A549 (cell line): ENCODE measurements at regions not wholly inside any gene's neighbourhood (a gene's known extent, or its start where the extent isn't known, plus 50 kb on each side); places are given as distances from the start of the nearest gene placed in this dataset.

Experiments used
- ATAC-seq, 2 experiments: fragments of 200-7000 bp in 1 of 2; fragments of >200 bp in 1 of 2; cut with Nextera tagmentation in 1 of 2; cut with Tn5 transposase in 1 of 2; 3 replicates each; pipeline versions ENCODE4 v1.8.0 to v1.9.1; 2018 to 2020; ENCODE audit warnings: mild to moderate bottlenecking in 1 of 2, moderate library complexity in 1 of 2
- CTCF ChIA-PET: fragments of 300-600 bp; sonication (Branson Sonifier 250); formaldehyde crosslinking; extraction: SDS; loops from one replicate; lab custom pipeline; 2021; ENCODE audit warnings: antibody characterized with exemption, inconsistent platforms; lab: Yijun Ruan, JAX
- POLR2A ChIA-PET: fragments of 350-600 bp; formaldehyde crosslinking; extraction: SDS; loops from one replicate; lab custom pipeline; 2021; ENCODE audit warnings: antibody characterized with exemption, inconsistent platforms; lab: Yijun Ruan, JAX
- DNase-seq, 2 experiments: peaks; one replicate each; pipeline versions ENCODE4 v3.0.0 to v3.0.0-alpha.2; 2011 to 2016; ENCODE audit warnings: low read depth in 1 of 2, low spot score in 1 of 2
- FAIRE-seq: peaks from 2 replicates; lab custom pipeline; 2011; peaks lifted over from hg19 to GRCh38; lab: Jason Lieb, UNC
- H3K27ac ChIP-seq, 2 experiments: fragments of >200 bp; sonication (Bioruptor Twin); formaldehyde crosslinking; 3 replicates each; pipeline ENCODE4 v1.5.1; 2016 to 2017
- H3K4me1 ChIP-seq: fragments of >200 bp; sonication (Bioruptor Twin); formaldehyde crosslinking; 3 replicates; pipeline ENCODE4 v1.6.1; 2016
- H3K4me2 ChIP-seq: fragments of >200 bp; sonication (Bioruptor Twin); formaldehyde crosslinking; 3 replicates; pipeline ENCODE4 v1.6.1; 2016
- H3K4me3 ChIP-seq: fragments of >200 bp; sonication (Bioruptor Twin); formaldehyde crosslinking; 3 replicates; pipeline ENCODE4 v1.5.1; 2016
- H3K9me3 ChIP-seq: fragments of >200 bp; sonication (Bioruptor Twin); formaldehyde crosslinking; 3 replicates; pipeline ENCODE4 v1.6.1; 2016
- BCL3 ChIP-seq: fragments of >200 bp; sonication (Bioruptor Twin); formaldehyde crosslinking; IDR thresholded peaks from 3 replicates; pipeline ENCODE4 v1.6.1; 2016
- BHLHE40 ChIP-seq: IDR thresholded peaks from 2 replicates; pipeline ENCODE4 v1.6.1; 2012; ENCODE audit warnings: low read depth, low read length, inconsistent platforms
- CBX2 ChIP-seq: fragments of 200-600 bp; sonication (generic); IDR thresholded peaks from 2 replicates; pipeline ENCODE4 v1.6.1; 2016; ENCODE audit warnings: low read depth, mild to moderate bottlenecking, borderline replicate concordance
- CHD4 ChIP-seq: fragments of 200-600 bp; sonication (generic); IDR thresholded peaks from 2 replicates; pipeline ENCODE4 v1.6.1; 2016; ENCODE audit warnings: antibody characterized with exemption, mild to moderate bottlenecking, borderline replicate concordance
- ESRRA ChIP-seq: fragments of 150-350 bp; IDR thresholded peaks from 2 replicates; pipeline ENCODE4 v1.6.1; 2014; ENCODE audit warnings: mild to moderate bottlenecking, low read length, borderline replicate concordance
- FOSB ChIP-seq: fragments of 250-450 bp; sonication (Bioruptor Pico); IDR thresholded peaks from 2 replicates; pipeline ENCODE4 v1.5.0; 2020; ENCODE audit warnings: mild to moderate bottlenecking, moderate library complexity
- FOSL2 ChIP-seq, 2 experiments: fragments of 450-650 bp in 1 of 2; fragments of >200 bp in 1 of 2; sonication (Bioruptor Twin) in 1 of 2; formaldehyde crosslinking; IDR thresholded peaks; 2 replicates each; pipeline versions ENCODE4 v1.5.0 to v1.6.1; 2016 to 2020; ENCODE audit warnings: mild to moderate bottlenecking in 1 of 2, moderate library complexity in 1 of 2
- FOXS1 ChIP-seq: fragments of 250-450 bp; sonication (Bioruptor Pico); IDR thresholded peaks from 2 replicates; pipeline ENCODE4 v1.5.0; 2020; ENCODE audit warnings: mild to moderate bottlenecking, moderate library complexity
- HEYL ChIP-seq: fragments of 250-450 bp; sonication (Bioruptor Pico); IDR thresholded peaks from 2 replicates; pipeline ENCODE4 v1.8.0; 2021; ENCODE audit warnings: mild to moderate bottlenecking, moderate library complexity
- HOXA7 ChIP-seq: fragments of 250-450 bp; sonication (Bioruptor Pico); IDR thresholded peaks from 2 replicates; pipeline ENCODE4 v1.5.0; 2020; ENCODE audit warnings: mild to moderate bottlenecking, moderate library complexity
- MAFK ChIP-seq: fragments of 450-650 bp; IDR thresholded peaks from 2 replicates; pipeline ENCODE4 v1.6.1; 2014; ENCODE audit not compliant: partially characterized antibody
- MYC ChIP-seq: IDR thresholded peaks from 2 replicates; pipeline ENCODE4 v1.6.1; 2012; ENCODE audit warnings: mild to moderate bottlenecking, inconsistent platforms, low read length, improper control_type of control experiment, borderline replicate concordance
- NFE2L2 ChIP-seq: fragments of 150-350 bp; conservative IDR thresholded peaks from 2 replicates; pipeline ENCODE4 v1.6.1; 2014; ENCODE audit warnings: low read length
- NPAS2 ChIP-seq: fragments of 250-450 bp; sonication (Bioruptor Pico); IDR thresholded peaks from 2 replicates; pipeline ENCODE4 v1.8.0; 2022; ENCODE audit warnings: mild to moderate bottlenecking, moderate library complexity, borderline replicate concordance
- NR3C1 ChIP-seq: fragments of >200 bp; sonication (Bioruptor Twin); formaldehyde crosslinking; IDR thresholded peaks from 3 replicates; pipeline ENCODE4 v1.6.1; 2017
- RCOR1 ChIP-seq: fragments of 150-350 bp; IDR thresholded peaks from 2 replicates; pipeline ENCODE4 v1.6.1; 2014; ENCODE audit warnings: antibody characterized with exemption, low read length, low read depth
- RFX5 ChIP-seq: fragments of 450-650 bp; IDR thresholded peaks from 2 replicates; pipeline ENCODE4 v1.7.1; 2014; ENCODE audit warnings: antibody characterized with exemption, mild to moderate bottlenecking, moderate library complexity
- SMC3 ChIP-seq: fragments of >200 bp; sonication (Bioruptor Twin); formaldehyde crosslinking; IDR thresholded peaks from 3 replicates; pipeline ENCODE4 v1.6.1; 2018; ENCODE audit warnings: inconsistent platforms
- TP53 ChIP-seq: fragments of 250-450 bp; sonication (Bioruptor Pico); IDR thresholded peaks from 2 replicates; pipeline ENCODE4 v1.5.0; 2021; ENCODE audit warnings: mild to moderate bottlenecking, moderate library complexity
- USF2 ChIP-seq: fragments of 450-650 bp; IDR thresholded peaks from 2 replicates; pipeline ENCODE4 v1.6.1; 2014; ENCODE audit warnings: antibody characterized with exemption
- ZC3H11A ChIP-seq: fragments of 450-650 bp; IDR thresholded peaks from 2 replicates; pipeline ENCODE4 v1.6.1; 2014; ENCODE audit warnings: antibody characterized with exemption, mild to moderate bottlenecking
- WGBS: methylation state at CpG from one replicate; pipeline ENCODE4 v1.1.6; 2017; ENCODE audit errors: missing lambda C conversion rate; 5-methylcytosine and 5-hydroxymethylcytosine counted together
- TF ChIP-seq, protein P1 (sequence below): IDR thresholded peaks from 2 replicates; pipeline ENCODE4 v1.6.1; 2012

DNA sequence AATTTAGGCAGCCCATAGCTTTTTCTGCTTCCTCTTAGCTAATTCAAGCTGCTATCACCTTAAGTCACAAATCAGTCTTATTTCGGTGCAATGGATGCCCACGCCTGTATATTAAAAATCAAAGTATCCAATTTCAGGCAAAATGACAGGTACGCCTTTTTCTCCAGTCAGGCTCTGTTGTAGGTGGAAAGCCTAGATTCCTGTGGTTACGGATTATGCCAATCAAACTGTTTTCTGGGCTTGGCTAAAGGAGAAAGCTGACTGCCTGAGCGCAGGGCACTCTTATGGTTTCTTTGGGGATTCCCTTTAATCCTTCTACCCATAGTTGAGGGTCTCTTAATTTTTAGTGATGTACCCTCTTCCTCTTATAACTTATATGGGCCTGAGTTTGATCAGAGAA lies 550.5 kb downstream of the PDHA2 start:
- no peaks in the 10 kb centered on the region for H3K4me1 ChIP-seq
- ChIA-PET CTCF (interaction anchor here (1.3 kb wide), 1 partner anchor 28 kb away, joined by 3 read pairs; no protein-coding TSS in a partner anchor), POLR2A (no interaction called here)
- ATAC-seq, result no peak
- no peak overlapping the region for H3K27ac ChIP-seq
- no peak for DNase-seq
- H3K4me2 ChIP-seq, result no peak overlapping the region
- FAIRE-seq, result no peak
- 24% methylated on average over 5 of the region's 5 CpGs for WGBS
- no peaks in the 10 kb centered on the region for H3K9me3 ChIP-seq
- H3K4me3 ChIP-seq, result no peak overlapping the region
- TF ChIP-seq SMC3 (no peak), TP53 (no peak), NR3C1 (no peak), USF2 (no peak), FOSL2 (IDR thresholded peaks at IDR 0.05) (no peak), FOSL2 (CRISPR knock-in tag; IDR thresholded peaks at IDR 0.05) (no peak), MAFK (no peak)
- TF ChIP-seq, protein P1, sequence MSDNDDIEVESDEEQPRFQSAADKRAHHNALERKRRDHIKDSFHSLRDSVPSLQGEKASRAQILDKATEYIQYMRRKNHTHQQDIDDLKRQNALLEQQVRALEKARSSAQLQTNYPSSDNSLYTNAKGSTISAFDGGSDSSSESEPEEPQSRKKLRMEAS, result no peak

GRCh38 chr4:96395747-96396146 lies 555.9 kb downstream of the PDHA2 start:
- Histone ChIP-seq H3K4me2 (no peak overlapping the region), H3K4me1 (no peaks in the 10 kb centered on the region), H3K4me3 (no peak overlapping the region), H3K27ac (no peak overlapping the region), H3K9me3 (no peaks in the 10 kb centered on the region)
- ATAC-seq (no peak), DNase-seq (no peak), FAIRE-seq (no peak)
- ChIA-PET CTCF (no interaction called here), POLR2A (no interaction called here)
- TF ChIP-seq CBX2, result no peak

DNA sequence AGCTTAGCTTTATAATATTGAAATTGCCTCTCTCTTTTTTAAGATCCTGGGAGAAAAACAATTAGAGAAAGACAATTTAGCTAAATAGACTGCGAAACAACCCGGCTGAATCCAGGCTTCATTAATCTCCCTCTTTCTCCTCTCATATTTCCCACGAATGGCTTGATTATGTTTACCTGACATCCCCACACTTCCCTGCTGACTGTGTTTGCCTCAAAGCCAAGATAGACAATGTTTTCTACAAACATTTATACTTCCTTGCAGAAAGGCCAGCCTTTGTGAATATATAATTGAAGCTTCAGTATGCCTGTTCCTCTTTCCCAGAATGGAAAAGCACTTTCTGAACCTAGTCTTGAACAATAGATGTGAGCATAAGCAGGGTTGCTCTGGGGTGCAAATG lies 566.8 kb downstream of the PDHA2 start:
- Histone ChIP-seq H3K4me3 (no peak overlapping the region), H3K27ac (no peak overlapping the region), H3K4me1 (no peaks in the 10 kb centered on the region), H3K9me3 (no peaks in the 10 kb centered on the region), H3K4me2 (no peak overlapping the region)
- ChIA-PET POLR2A (no interaction called here), CTCF (no interaction called here)
- FAIRE-seq (no peak), ATAC-seq (no peak), DNase-seq (no peak)
- 50% methylated on average over 3 of the region's 3 CpGs for WGBS
- TF ChIP-seq HOXA7, result no peak
- no peak for TF ChIP-seq HEYL (CRISPR knock-in tag)
- TF ChIP-seq ZC3H11A, result no peak
- no peak for TF ChIP-seq ESRRA
- no peak for TF ChIP-seq NPAS2 (CRISPR knock-in tag)
- TF ChIP-seq NFE2L2, result no peak
- TF ChIP-seq BHLHE40, result no peak
- no peak for TF ChIP-seq CHD4
- TF ChIP-seq, protein P1, result no peak
- TF ChIP-seq BCL3, result no peak
- no peak for TF ChIP-seq RCOR1
- no peak for TF ChIP-seq CBX2
- no peak for TF ChIP-seq FOSB (CRISPR knock-in tag)
- TF ChIP-seq FOXS1 (CRISPR knock-in tag), result no peak
- TF ChIP-seq RFX5, result no peak
- no peak for TF ChIP-seq MYC
